ENCODE measurements at regions not wholly inside any gene's neighbourhood (a gene's known extent, or its start where the extent isn't known, plus 50 kb on each side); places are given as distances from the start of the nearest gene placed in this dataset.
A peak's percentile ranks its signal among the peaks of the same experiment; 100 is the strongest.

DNA sequence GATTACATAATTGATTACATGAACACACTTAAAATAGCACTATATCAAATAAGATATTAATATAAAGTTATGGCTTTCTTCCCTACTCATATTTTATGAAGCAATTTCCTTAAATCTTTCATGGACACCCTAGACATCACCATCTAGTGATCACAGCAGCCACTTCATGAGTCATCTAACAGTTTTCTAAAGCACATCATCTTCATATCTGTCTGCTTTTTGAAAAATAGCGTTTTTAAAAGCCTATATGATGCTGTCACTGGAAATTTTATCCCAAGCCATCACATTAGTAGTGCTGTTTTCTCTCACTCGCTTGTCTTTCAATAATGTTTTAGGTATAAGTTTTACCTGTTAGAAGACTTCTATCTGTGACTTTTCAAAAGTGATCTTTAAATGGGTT, 326.1 kb downstream of the SLITRK6 start:
- H3K4me1 Mint-ChIP-seq, result no peaks in the 10 kb centered on the region
- H3K36me3 Mint-ChIP-seq, result no peaks in the 10 kb centered on the region
- H3K4me3 Mint-ChIP-seq, result no peak overlapping the region
- H3K4me3 ChIP-seq (ENCODE audit: low read length), result no peak overlapping the region
- POLR2A ChIA-PET, result no interaction called here
- H3K9me3 ChIP-seq (ENCODE audit: low read length), result no peaks in the 10 kb centered on the region
- no peaks in the 10 kb centered on the region for H3K27me3 ChIP-seq (ENCODE audit: insufficient read depth, low read length, poor library complexity, severe bottlenecking)
- no peaks in the 10 kb centered on the region for H3K4me1 ChIP-seq (ENCODE audit: insufficient read depth, low read length)
- CTCF ChIA-PET, result no interaction called here
- DNase-seq, result no peak
- no peak overlapping the region for H3K27ac ChIP-seq (ENCODE audit: low read depth, low read length)
- H3K9me3 Mint-ChIP-seq, result peaks cover 2 to 10% (median 9%) of the 10 kb centered on the region in 5 donors
- H3K27ac Mint-ChIP-seq, result no peak overlapping the region
- H3K27me3 Mint-ChIP-seq, result no peaks in the 10 kb centered on the region
- H3K36me3 ChIP-seq (ENCODE audit: insufficient read depth, low read length), result no peaks in the 10 kb centered on the region

DNA sequence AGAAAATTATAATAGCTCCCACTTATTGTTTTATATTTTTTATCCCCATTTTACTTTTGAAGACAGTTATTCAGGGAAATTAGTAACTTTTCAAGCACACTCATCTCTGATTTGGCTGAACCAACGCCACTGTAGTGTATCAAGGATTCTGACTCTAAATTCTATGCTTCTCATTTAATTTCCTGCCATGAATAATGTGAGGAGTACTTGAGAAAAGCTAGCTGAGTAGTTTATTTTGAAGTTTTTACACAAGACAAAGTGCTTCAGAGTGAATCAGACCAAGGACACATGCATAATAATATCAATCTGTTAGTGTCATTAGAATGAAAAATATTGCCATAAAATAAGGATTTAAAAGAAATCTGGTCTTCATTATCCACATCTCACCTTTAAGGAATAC, 329.9 kb downstream of the SLITRK6 start:
- H3K36me3 ChIP-seq (ENCODE audit: insufficient read depth, low read length), result no peaks in the 10 kb centered on the region
- Mint-ChIP-seq H3K27me3 (no peaks in the 10 kb centered on the region), H3K4me3 (no peak overlapping the region), H3K36me3 (no peaks in the 10 kb centered on the region), H3K9me3 (peaks cover 0 to 9% (median 2%) of the 10 kb centered on the region in 5 donors), H3K4me1 (no peaks in the 10 kb centered on the region), H3K27ac (no peak overlapping the region)
- no peak for DNase-seq
- H3K4me1 ChIP-seq (ENCODE audit: insufficient read depth, low read length), result no peaks in the 10 kb centered on the region
- CTCF ChIA-PET, result no interaction called here
- H3K4me3 ChIP-seq (ENCODE audit: low read length), result no peak overlapping the region
- POLR2A ChIA-PET, result no interaction called here
- H3K27ac ChIP-seq (ENCODE audit: low read depth, low read length), result no peak overlapping the region
- no peaks in the 10 kb centered on the region for H3K9me3 ChIP-seq (ENCODE audit: low read length)
- no peaks in the 10 kb centered on the region for H3K27me3 ChIP-seq (ENCODE audit: insufficient read depth, low read length, poor library complexity, severe bottlenecking)

DNA sequence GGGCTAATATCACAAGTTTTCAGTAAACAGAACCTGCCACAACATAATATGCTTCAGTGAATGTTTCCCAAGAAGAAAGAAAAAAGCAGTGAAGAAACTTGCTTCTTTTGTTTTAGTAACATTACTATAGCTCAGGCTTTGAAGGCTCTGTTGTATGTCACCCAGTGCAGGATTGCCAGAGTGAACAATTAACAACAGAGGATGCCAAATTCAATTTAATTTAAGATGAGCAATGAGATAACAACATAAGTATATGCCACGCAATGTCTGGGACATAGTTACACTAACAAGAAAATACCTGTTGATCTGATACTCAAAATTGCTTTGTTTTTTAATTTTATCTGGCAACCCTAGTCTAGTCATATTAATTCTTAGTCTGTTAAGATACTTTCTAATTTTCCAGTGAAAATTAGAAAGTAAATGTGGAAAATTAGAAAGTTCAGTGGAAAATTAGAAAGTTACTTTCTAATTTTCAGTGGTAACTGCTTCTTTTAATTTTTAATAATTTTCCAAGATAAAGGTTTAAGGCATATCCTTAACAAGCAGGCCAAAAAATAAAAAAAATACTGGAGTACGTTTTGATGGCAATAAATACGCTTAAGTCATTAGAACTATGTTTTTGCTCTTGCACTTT, 336.3 kb downstream of the SLITRK6 start:
- Mint-ChIP-seq H3K27ac (no peak overlapping the region), H3K36me3 (no peaks in the 10 kb centered on the region)
- POLR2A ChIA-PET, result no interaction called here

DNA sequence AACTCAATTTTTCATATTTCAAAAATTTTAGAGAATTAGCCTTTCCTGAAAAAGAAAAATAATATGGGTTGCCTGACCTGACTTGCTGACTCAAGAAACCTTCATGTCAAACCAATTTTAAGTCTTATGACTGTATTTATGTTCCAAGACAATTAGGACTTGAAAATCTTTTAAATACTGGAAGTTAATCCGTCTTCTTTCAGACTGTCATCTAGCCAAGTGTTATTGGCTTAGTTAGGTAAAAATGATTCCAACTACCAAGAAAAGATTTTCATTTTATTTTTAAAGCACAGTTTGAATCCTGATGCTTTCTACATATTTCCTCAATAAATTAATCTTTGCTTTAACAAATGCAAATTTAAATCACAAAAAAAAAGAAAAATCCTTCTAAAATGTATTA, 337.6 kb downstream of the SLITRK6 start:
- no peak overlapping the region for H3K27ac ChIP-seq (ENCODE audit: low read depth, low read length)
- POLR2A ChIA-PET, result no interaction called here
- Mint-ChIP-seq H3K4me1 (no peaks in the 10 kb centered on the region), H3K9me3 (peaks cover 4 to 15% (median 10%) of the 10 kb centered on the region in 5 donors), H3K4me3 (no peak overlapping the region), H3K27me3 (no peaks in the 10 kb centered on the region), H3K27ac (no peak overlapping the region), H3K36me3 (no peaks in the 10 kb centered on the region)
- no peaks in the 10 kb centered on the region for H3K36me3 ChIP-seq (ENCODE audit: insufficient read depth, low read length)
- no peak overlapping the region for H3K4me3 ChIP-seq (ENCODE audit: low read length)
- CTCF ChIA-PET, result no interaction called here
- no peaks in the 10 kb centered on the region for H3K4me1 ChIP-seq (ENCODE audit: insufficient read depth, low read length)
- DNase-seq, result no peak
- no peaks in the 10 kb centered on the region for H3K27me3 ChIP-seq (ENCODE audit: insufficient read depth, low read length, poor library complexity, severe bottlenecking)
- H3K9me3 ChIP-seq (ENCODE audit: low read length), result no peaks in the 10 kb centered on the region

More for the DNA sequence above, 336.3 kb downstream of the SLITRK6 start:
- Mint-ChIP-seq H3K4me3 (no peak overlapping the region), H3K4me1 (no peaks in the 10 kb centered on the region), H3K9me3 (peaks cover 0 to 12% (median 6%) of the 10 kb centered on the region in 5 donors), H3K27me3 (no peaks in the 10 kb centered on the region)
- no peak for DNase-seq
- no peaks in the 10 kb centered on the region for H3K27me3 ChIP-seq (ENCODE audit: insufficient read depth, low read length, poor library complexity, severe bottlenecking)
- CTCF ChIA-PET, result no interaction called here
- H3K4me1 ChIP-seq (ENCODE audit: insufficient read depth, low read length), result no peaks in the 10 kb centered on the region
- H3K36me3 ChIP-seq (ENCODE audit: insufficient read depth, low read length), result no peaks in the 10 kb centered on the region
- H3K27ac ChIP-seq (ENCODE audit: low read depth, low read length), result no peak overlapping the region
- H3K9me3 ChIP-seq (ENCODE audit: low read length), result no peaks in the 10 kb centered on the region
- no peak overlapping the region for H3K4me3 ChIP-seq (ENCODE audit: low read length)

DNA sequence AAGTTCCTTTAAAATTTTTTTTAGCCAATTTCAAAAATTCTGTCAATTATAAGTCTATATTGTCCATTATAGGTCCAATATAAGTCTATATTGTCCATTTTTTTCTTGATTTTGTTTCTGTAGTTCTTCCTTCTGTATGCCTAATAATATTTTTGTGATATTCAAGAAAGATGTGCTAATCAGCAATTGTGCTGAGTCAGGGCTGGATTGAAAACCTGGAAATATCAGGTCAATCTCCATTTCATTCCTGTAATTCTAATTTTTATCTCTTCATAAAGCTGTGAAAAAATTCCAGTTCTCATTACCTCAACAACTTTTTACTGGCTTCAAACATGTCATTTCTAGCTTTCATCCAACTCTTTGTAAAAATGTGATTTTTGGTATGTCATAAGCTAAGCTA, 353.7 kb downstream of the SLITRK6 start:
- CTCF ChIA-PET, result no interaction called here
- Mint-ChIP-seq H3K9me3 (peaks cover 0 to 20% (median 4%) of the 10 kb centered on the region in 5 donors), H3K27ac (no peak overlapping the region), H3K4me1 (no peaks in the 10 kb centered on the region), H3K36me3 (no peaks in the 10 kb centered on the region), H3K4me3 (no peak overlapping the region), H3K27me3 (no peaks in the 10 kb centered on the region)
- DNase-seq, result no peak
- Histone ChIP-seq H3K27ac (ENCODE audit: low read depth, low read length) (no peak overlapping the region), H3K27me3 (ENCODE audit: insufficient read depth, low read length, poor library complexity, severe bottlenecking) (no peaks in the 10 kb centered on the region), H3K36me3 (ENCODE audit: insufficient read depth, low read length) (no peaks in the 10 kb centered on the region), H3K4me3 (ENCODE audit: low read length) (no peak overlapping the region), H3K4me1 (ENCODE audit: insufficient read depth, low read length) (no peaks in the 10 kb centered on the region), H3K9me3 (ENCODE audit: low read length) (no peaks in the 10 kb centered on the region)
- POLR2A ChIA-PET, result no interaction called here

DNA sequence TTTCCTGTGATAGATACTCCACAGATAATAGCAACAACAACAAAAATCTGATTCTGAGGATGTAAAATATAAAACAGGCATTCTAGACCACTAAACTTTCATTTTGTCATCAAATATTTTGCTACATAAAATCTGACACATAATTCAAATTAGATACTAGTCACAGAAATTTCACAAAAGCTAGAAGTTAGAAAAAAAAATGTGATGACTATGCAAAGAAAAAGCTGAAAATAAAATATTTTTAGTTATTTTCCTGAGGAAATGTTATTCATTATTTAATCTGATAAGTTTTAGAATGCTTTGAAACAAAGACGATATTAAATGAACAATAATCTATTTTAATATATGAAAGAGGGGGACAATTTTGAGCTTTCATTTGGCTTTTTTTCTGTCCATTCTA, 357.2 kb downstream of the SLITRK6 start:
- CTCF ChIA-PET, result no interaction called here
- Mint-ChIP-seq H3K27ac (no peak overlapping the region), H3K4me3 (no peak overlapping the region), H3K36me3 (no peaks in the 10 kb centered on the region), H3K27me3 (no peaks in the 10 kb centered on the region), H3K9me3 (peaks cover 2 to 19% (median 3%) of the 10 kb centered on the region in 5 donors), H3K4me1 (no peaks in the 10 kb centered on the region)
- Histone ChIP-seq H3K9me3 (ENCODE audit: low read length) (no peaks in the 10 kb centered on the region), H3K27me3 (ENCODE audit: insufficient read depth, low read length, poor library complexity, severe bottlenecking) (no peaks in the 10 kb centered on the region), H3K4me1 (ENCODE audit: insufficient read depth, low read length) (no peaks in the 10 kb centered on the region), H3K36me3 (ENCODE audit: insufficient read depth, low read length) (no peaks in the 10 kb centered on the region), H3K4me3 (ENCODE audit: low read length) (no peak overlapping the region), H3K27ac (ENCODE audit: low read depth, low read length) (no peak overlapping the region)
- DNase-seq, result no peak
- POLR2A ChIA-PET, result no interaction called here

DNA sequence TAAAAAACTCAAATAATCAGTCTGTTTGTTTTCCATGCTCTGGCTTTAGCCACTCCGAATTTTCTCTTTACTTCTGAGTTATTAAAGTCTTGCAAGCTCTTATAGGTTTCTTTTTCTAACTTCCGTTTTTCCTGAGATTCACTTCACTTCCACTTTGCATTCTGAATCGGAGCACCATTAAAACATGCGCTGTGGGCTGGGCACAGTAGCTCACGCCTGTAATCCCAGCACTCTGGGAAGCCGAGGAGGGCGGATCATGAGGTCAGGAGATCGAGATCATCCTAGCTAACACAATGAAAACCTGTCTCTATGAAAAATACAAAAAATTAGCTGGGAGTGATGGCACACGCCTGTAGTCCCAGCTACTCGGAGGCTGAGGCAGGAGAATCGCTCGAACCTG, 357.9 kb downstream of the SLITRK6 start:
- H3K4me3 Mint-ChIP-seq, result no peak overlapping the region
- ChIA-PET POLR2A (no interaction called here), CTCF (no interaction called here)
- H3K9me3 Mint-ChIP-seq, result peaks cover 2 to 24% (median 3%) of the 10 kb centered on the region in 5 donors
- H3K36me3 ChIP-seq (ENCODE audit: insufficient read depth, low read length), result no peaks in the 10 kb centered on the region
- no peaks in the 10 kb centered on the region for H3K4me1 Mint-ChIP-seq
- DNase-seq, result no peak
- H3K9me3 ChIP-seq (ENCODE audit: low read length), result no peaks in the 10 kb centered on the region
- no peaks in the 10 kb centered on the region for H3K4me1 ChIP-seq (ENCODE audit: insufficient read depth, low read length)
- H3K4me3 ChIP-seq (ENCODE audit: low read length), result no peak overlapping the region
- H3K27me3 Mint-ChIP-seq, result no peaks in the 10 kb centered on the region
- H3K27ac ChIP-seq (ENCODE audit: low read depth, low read length), result no peak overlapping the region
- H3K36me3 Mint-ChIP-seq, result no peaks in the 10 kb centered on the region
- peak overlapping the region in 1 of 8 donors; percentile 7 for H3K27ac Mint-ChIP-seq
- no peaks in the 10 kb centered on the region for H3K27me3 ChIP-seq (ENCODE audit: insufficient read depth, low read length, poor library complexity, severe bottlenecking)

DNA sequence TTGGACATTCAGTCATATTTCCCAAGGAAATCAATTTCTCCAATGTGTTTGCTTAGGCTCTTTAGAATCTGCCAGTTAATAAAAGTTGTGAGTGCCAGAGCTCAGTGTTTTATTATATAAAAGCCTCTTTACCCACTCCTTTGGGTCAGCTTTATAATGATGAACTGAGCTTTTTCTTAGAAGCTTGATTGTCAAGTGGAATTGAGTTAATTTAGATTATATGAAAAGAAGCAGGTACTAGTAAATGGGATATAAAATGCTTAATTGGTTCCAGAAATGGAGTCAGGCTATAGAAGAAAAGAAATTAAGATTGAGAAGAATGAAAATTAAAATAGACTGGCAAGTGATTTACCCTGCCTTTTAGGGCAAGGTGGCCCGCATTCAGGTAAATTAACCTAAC, 363.2 kb downstream of the SLITRK6 start:
- peaks cover 0 to 13% (median 2%) of the 10 kb centered on the region in 5 donors for H3K9me3 Mint-ChIP-seq
- no peaks in the 10 kb centered on the region for H3K9me3 ChIP-seq (ENCODE audit: low read length)
- H3K27ac ChIP-seq (ENCODE audit: low read depth, low read length), result no peak overlapping the region
- H3K27me3 ChIP-seq (ENCODE audit: insufficient read depth, low read length, poor library complexity, severe bottlenecking), result no peaks in the 10 kb centered on the region
- no peak overlapping the region for H3K4me3 ChIP-seq (ENCODE audit: low read length)
- no peaks in the 10 kb centered on the region for H3K36me3 Mint-ChIP-seq
- no peaks in the 10 kb centered on the region for H3K36me3 ChIP-seq (ENCODE audit: insufficient read depth, low read length)
- no peak overlapping the region for H3K27ac Mint-ChIP-seq
- no peak for DNase-seq
- no peaks in the 10 kb centered on the region for H3K4me1 Mint-ChIP-seq
- CTCF ChIA-PET, result no interaction called here
- no peaks in the 10 kb centered on the region for H3K27me3 Mint-ChIP-seq
- POLR2A ChIA-PET, result no interaction called here
- no peaks in the 10 kb centered on the region for H3K4me1 ChIP-seq (ENCODE audit: insufficient read depth, low read length)
- H3K4me3 Mint-ChIP-seq, result no peak overlapping the region

DNA sequence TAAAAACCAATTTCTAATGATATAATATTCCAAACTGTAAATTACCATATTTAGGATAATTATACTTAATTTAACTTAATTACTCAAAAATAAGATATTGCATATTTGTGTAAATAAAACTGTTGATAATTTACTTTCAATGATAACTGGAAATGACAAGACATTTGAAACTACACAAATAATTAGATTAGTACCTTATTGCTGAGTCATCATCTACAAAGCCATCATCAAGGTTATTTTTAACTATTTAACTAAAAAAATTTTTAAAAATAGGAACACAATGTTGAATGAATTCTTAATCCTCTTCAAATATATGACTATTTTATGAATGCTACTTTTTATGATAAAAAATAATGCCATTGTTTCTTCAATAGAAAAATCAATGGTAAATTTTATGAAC, 364.3 kb downstream of the SLITRK6 start:
- CTCF ChIA-PET, result no interaction called here
- Mint-ChIP-seq H3K4me1 (no peaks in the 10 kb centered on the region), H3K27ac (no peak overlapping the region), H3K36me3 (no peaks in the 10 kb centered on the region), H3K9me3 (peaks cover 0 to 13% (median 3%) of the 10 kb centered on the region in 5 donors), H3K27me3 (no peaks in the 10 kb centered on the region), H3K4me3 (no peak overlapping the region)
- Histone ChIP-seq H3K4me1 (ENCODE audit: insufficient read depth, low read length) (no peaks in the 10 kb centered on the region), H3K9me3 (ENCODE audit: low read length) (no peaks in the 10 kb centered on the region), H3K36me3 (ENCODE audit: insufficient read depth, low read length) (no peaks in the 10 kb centered on the region), H3K4me3 (ENCODE audit: low read length) (no peak overlapping the region), H3K27ac (ENCODE audit: low read depth, low read length) (no peak overlapping the region), H3K27me3 (ENCODE audit: insufficient read depth, low read length, poor library complexity, severe bottlenecking) (no peaks in the 10 kb centered on the region)
- POLR2A ChIA-PET, result no interaction called here
- DNase-seq, result no peak
